ENCODE measurements at regions not wholly inside any gene's neighbourhood (a gene's known extent, or its start where the extent isn't known, plus 50 kb on each side); places are given as distances from the start of the nearest gene placed in this dataset.

DNA sequence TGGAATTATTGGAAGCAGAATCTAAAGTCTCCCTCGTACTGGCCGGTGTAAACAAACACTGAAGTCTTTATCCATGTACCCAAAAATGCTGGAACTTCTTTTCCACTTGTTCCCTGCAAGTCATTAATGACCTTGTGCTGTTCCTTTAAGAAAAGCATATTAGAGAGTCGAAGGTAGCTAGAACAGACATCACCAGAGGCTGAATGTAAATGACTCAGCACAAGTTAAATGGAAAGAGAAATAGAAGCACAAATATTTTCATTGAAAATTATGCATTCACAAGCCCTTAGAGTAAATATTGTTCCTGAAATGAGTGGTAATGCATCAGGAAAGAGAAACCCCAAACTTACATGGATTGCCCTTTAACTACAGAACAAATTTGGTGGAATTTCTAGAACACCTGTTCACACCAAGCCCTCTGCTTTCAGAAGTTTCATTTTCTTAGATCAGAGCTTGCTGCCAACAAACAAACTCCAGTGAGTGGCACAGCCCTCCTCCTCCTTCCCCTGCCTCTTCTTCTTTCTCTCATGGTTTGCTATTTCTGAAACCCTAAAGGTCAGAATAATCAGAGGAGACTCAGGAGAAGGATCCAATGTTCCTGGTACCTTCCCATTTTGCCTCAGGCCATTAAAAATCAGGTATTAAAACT, 264.3 kb downstream of the TXNL1 start:
- DNase-seq = no peak

DNA sequence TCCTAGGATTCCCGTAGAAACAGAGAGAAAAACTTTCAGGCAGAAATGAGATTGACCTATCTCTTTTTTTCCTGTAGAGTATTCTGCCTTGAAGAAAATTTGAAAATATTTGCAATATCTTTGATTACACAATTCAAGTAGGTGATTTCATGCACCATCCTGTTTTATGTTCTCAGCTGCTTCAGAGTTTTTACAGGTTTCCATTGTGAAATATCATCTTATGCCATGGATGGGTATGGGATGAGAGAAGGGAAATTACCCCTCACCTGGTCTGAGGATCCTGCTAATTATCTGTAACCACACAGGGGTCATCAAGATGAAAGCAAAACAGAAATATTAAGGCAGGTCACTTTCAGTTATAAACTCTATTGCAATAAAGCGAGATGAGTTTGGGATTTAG, 264.8 kb downstream of the TXNL1 start:
- DNase-seq = no peak

DNA sequence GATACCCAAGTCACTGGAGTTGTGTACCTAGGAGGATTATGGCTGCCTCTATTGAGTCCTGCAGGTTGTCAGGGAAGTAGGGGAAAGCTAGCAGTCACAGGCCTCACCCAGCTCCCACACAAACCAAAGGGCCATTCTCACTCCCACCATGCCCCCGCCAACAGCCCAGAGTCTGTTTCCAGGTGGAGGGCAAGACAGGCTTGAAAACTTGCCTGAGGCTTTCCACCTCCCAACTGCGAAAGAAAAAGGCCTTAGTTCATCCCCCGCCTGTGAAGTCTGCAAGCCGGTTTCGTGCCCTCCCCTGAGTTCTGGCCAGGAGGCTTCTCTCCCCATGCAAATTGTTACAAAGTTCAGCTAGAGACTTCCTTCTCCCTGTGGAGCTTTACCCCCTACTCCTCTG, 270.3 kb downstream of the TXNL1 start:
- no peak for DNase-seq

DNA sequence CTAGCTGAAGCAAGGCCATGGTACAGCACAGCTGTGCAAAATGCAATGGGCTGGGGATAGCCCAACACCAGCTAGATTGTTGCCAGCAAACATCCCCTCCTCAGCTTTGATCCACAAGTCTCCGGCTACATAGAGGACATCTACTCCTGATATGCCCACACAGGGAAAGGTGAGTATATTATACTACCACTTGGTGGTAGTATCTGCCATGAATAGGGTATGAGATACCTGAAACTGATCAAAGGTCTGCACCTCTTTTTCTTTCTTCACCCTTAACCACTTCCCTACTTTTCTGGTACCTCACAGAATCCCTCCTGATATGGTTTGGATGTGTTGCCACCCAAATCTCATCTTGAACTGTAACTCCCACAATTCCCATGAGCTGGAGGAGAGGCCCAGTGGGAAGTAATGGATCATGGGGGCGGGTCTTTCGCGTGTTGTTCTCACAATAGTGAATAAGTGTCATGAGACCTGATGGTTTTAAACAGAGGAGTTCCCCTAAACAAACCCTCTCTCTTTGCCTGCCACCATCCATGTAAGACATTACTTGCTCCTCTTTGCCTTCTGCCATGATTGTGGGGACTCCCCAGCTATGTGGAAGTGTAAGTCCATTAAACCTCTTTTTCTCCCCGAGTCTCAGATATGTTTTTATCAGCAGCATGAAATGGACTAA, 279.6 kb downstream of the TXNL1 start:
- DNase-seq = no peak

DNA sequence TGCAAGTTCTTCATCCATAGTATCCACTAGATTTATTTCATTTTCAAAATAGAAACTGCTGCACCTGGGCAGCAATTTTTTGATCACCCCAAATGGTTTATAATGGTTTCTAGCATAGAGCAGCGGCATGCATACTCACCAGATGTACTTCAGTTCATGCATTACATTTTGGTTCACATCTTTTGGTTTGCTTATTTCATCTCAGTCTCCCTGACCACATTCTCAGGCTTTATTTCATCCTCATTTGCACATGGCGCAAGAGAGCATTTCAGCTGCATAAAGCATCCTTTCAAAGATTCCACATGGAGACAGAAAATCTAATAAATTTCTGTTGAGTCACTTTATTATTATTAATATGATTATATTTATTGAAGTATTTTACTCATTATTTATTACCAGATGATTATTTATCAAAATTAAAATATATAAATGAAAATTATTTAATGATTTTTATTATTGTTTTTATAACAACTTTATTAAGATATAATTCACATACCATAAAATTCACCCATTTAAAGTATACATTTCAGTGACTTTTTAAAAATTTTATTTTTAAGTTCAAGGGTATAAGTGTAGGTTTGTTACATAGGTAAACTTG, 284.6 kb downstream of the TXNL1 start:
- DNase-seq = no peak

DNA sequence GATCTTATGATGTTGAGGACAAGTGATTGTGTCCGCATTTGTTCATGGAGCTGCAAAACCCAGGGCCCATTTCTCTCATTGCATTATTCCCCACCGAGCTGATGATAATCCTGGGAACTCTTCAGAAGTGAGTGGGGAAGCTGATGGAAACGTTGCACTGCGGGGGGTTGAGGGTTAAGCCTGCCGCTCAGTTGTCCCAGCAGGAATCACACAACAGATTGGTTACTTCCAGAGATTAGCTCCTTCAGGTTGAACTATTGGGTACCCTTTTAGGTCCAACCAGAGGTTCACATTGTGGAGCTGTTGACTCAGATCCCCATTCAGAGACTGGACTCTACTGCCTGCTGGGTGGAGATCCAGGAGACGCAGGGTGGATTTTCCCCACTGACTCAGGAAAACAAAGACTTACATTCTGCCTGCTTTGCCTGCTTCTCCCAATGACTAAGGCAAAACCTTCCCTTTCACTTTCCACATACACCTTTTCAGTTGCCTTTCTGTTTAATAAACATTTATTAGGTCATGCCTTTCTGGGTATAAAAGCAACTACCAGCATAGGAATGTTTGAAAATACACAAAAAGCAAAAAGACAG, 286.4 kb downstream of the TXNL1 start:
- DNase-seq = no peak

DNA sequence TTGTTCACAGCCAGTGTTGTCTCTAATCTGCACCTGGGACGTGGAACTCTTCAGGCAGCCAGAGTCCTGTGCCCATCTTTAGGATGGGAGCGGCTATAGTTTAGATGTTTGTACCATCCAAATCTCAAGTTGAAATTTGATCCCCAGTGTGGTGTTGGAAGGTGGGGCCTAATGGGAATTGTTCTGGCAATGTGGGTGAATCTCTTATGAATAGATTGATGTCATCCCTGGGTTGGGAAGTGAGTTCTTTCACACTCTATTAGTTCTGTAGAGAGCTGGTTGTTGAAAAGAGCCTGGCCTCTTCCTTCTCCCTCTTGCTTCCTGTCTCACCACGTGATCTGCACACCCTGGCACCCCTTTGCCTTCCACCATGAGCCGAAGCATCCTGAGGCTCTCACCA, 300.9 kb downstream of the TXNL1 start:
- DNase-seq = no peak

DNA sequence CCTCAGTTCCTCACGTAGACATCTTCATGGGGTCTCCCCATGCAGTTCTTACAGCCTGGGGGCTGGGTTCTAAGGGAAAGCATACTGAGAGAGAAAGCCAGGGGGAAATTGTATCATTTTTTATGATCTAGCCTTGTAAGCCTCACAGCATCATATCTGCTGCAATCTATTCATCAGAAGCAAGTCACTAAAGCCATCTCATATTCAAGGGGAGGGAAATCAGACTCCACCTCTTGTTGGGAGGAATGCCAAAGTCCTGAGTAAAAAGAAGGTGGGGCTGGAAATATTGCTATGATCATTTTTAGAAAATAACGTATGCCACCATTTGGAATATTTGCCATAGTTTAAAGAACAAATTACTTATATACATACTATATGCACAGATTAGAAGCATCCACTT, 304.6 kb downstream of the TXNL1 start:
- no peak for DNase-seq

DNA sequence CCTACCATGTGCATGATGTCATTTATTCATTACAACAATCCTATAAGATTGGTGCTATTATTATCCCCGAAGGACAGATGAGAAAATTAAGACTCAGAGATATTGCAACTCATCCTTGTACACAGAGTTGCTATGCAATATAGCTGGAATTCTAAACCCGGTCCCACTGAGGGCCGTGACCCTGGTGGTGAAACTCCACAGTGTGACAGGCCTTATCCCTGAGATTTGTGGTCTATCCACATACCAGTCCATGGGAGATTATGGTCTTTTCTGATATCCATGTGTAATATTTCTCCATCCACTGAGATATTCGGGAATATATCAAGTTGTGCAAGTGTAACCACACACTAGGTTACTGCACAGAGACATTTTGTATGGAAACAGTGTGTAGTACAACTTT, 305.2 kb downstream of the TXNL1 start:
- DNase-seq = no peak

DNA sequence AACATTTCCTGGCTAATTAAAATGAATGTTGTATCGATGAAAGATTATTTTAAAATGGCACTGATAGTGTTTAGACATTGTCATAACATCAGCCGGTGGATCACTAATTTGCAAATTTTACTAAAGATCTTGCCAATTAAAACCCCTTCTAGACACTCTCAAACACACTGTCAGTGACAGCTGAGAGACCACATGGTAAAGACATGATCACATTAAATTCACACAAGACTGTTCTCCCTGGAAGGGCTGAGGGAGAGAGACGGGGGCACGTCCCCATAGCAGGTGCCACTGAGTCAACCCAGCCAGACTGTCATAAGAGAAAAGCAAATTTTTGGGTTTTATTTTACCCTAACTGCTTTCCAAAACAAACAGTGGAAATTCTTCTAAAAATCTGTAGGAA, 306.0 kb downstream of the TXNL1 start:
- no peak for DNase-seq

DNA sequence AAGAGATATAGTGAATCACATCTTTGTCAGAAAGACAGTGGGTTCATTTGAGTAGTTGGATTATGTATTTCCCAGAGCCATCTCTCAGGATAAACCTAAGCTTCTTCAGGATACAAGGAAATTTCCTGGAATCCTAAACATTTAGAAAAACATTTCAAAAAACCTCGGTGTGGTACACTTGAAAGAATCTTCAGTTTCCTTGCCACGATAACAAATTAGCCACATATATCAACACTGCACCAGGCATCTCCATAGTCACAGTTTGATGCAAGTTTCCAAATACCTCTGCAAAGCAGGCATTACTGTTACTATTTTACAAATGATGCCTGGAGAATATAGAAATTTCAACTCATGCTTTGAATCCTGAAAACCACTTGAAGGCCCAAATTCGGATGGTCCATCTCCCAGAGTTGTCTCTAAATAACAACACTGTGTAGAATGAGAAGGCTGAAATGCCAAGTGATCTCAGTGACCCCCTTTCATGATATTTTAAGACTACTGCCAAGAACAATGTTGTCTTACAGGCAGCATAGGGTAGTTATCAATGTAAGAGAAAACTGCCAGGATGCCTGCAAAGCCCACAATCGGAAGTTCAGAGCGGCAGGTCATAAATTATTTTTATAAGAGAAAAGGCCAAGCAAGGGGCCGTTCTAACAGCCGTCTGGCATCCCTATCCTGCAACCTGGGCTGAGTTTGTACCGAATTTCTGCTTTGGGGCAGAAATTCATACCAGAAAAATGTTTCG, 307.9 kb downstream of the TXNL1 start:
- no peak for DNase-seq

DNA sequence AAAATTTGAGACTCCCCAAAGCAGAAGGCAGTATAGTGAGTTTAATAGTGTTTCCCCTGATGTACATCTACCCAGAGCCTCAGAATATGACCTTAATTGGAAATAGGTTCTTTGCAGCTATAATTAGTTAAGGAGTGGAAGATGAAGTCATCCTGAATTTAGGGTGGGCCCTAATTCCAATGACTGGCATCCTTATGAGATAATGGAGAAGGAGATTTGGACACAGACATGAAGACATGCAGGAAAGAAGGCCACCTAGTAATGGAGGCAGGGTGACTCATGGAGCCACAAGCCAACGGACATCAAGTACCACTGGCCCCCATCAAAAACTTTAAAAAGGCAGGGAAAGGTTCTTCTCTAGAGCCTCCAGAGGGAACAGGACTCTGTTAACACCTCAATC, 308.9 kb downstream of the TXNL1 start:
- no peak for DNase-seq

DNA sequence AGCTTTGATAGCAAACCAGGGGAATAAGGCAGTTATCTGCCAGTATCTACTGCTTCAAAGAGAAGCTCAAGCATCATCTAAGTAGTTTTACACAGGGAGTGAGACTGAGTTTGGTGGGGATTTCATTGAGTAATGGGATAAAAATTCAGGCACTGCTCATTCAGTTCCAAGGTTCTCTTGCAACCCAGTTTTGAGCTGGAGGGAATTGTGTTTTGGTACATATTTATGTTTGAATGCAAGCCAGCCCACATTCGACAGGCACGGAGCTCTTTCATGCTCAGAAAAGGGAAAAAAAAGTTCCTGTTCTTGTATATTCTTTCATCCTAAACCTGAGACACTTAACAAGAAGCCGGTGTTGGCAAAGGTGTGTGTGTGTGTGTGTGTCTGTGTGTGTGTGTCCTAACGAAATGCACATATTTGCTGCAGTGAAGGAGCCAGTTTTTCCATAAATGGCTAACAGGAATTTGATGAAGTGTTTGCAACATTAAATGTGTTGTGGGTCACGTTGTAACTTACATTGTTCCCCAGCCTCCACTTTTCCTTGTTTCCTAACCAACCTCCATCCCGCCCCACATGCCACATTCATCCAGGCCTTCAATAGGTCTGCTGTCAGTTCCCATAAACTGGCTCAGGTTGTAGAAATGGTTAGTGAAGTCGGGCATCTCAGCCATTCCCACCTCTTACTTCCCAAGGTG, 311.1 kb downstream of the TXNL1 start:
- DNase-seq = no peak

DNA sequence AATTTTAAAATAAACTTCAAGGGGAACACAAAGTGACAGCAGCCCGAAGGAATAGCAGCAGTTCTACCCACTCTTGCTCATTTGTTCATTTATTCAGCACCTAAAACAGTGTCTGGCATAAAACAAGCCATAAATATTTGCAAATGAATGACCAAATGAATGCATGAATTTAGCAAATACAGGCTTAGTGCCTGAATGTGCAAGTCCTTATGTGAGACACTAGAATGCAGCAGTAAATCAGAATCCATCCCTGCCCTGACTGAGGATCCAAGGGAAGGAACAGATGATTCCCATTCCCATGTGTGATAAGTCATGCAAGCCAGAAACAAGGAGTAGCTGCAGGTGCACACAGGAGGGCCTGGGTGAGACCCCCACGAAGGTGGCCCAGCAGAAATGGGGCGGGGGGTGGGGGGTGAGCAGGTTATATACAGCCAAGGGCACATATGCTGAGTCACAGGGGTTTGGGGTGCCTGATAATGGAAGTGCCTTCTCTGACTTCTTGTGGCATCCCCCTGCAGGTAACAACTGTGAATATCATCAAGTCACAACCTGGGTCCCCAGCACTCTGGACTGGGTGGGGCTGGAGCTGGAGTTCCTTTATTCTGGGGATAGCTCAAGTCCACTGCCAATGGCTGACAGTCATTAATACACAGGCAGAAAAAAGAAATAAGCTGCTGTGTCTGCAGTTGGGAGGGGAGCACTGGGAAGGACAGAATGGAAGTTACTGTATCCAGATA, 311.9 kb downstream of the TXNL1 start:
- no peak for DNase-seq

DNA sequence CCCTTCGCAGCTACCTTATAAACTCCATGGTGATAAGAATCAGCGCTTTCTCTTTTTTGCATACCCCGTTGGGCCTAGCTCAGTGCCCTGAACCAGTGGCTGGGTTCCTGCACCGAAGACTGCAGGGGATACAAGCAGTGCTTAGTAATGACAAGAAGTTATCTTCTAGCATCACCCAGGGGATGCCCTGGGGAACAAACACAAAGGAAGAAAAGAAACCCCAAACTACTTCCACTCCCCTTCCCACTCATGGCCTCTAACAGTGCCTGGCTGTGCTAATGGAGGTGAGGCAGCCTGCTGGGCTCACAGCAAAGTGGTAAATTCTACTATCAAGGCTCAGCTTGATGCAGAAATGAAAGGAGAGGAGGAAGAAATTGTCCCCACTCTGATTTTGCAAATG, 314.7 kb downstream of the TXNL1 start:
- no peak for DNase-seq

DNA sequence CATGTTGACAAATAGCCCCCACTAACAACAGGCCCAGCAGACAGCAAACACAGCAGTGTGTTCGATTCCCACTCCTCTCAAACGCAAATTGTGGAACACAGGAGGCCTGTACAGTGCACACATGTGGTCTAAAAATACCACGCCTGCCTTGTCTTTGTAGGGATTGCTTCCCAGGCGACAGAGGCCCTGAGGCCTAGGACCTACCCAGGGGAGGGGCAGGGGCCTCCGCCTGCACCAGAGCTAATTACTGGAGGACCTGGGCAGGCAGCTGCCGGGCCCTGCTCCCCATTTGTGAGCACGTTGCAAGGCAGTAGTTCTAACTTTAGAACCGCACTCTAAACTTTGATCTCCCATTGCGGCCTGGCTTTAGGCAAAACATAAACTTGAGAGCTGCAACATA, 316.0 kb downstream of the TXNL1 start:
- DNase-seq = no peak

DNA sequence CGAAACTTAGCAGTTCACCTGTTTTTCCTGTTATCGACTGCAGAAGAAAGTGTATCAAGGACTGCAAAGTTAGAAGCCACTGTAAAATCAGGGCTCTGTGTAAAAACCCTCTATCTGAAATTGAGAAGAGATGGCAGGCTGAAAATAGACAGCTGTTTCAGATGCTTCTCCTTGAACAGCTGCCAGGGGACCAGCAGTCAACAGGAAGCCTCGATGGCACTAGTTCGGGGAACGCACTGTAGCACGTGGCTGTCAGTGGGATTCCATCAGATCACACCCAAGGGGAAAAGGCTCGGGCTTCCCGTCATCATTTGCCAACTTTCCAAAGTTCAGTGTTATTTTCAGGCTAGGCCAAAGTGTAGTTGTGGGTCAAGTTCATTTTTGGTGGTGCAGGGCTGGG, 316.9 kb downstream of the TXNL1 start:
- no peak for DNase-seq

DNA sequence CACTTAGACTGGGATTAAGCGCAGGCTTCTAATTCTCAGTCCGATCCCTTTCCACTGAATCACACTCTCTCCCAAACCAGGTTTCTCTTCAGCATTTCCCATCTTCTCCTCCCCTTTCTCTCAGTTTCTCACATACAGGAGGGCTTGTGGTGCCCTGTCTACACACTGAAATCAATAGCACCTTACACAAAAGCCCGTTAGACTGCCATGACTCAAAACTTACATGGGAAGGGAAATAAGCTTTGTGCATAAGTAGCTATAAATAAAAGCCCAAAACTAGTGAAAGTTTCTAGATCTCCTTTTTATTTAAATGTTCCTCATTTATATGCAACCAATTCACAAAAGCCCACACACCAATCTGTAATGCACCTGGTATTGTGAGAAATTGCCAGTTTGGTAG, 318.4 kb downstream of the TXNL1 start:
- no peak for DNase-seq

DNA sequence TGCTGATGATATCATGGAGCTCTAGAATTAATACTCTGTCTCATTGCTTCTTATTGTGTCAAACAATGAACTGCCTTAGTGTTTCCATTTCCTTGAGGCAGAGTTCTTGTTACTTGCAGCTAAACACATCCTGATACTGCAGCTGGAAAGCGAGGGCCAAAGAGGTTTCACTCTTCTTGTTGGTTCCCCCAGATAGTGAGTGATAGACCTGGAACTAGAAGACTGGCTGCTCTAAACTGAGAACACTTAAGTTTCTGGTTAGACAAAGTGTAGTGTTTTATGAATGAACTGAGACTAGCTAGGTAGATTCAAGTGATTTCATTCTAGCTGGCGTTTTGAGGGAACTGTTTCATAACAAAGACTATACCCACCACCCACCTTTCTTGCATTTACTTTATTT, 321.7 kb downstream of the TXNL1 start:
- DNase-seq = no peak

DNA sequence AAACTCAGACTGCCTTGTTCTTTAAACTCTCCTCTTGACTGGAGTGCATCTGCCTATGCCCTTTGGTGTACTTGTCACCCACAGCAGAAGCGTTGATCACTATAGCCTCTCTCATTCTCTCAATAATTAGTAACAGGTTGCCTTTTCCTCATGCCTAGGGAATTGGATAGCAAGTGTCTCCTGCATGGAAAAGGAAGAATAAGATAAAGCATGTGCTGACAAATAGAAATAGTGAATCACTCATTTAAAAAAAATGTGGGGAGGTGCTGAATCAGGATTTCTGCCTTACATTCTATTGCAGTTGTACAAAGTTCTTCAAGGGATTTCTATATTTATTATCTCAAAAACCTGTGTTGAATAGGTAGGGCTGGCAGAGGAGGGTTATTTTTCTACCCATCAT, 323.0 kb downstream of the TXNL1 start:
- no peak for DNase-seq

DNA sequence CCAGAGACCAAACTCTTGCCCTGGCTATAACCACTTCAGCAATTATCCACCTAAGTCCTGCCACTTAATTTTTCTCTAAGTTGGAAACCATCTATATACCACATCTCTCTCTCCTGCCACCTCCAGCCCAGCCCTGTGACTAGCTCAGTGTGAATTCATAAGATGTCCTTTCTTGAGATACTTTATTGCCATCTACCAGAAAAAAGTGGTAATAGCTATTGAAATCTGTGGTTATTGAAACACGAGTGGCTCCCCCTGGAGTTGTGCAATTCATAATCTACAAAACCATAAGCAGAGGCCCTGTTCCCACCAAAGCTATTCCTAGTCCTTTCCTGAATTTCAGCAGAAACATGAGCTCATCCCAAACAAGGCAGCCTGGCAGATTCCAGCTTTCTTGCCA, 324.0 kb downstream of the TXNL1 start:
- no peak for DNase-seq
